ENCODE measurements at regions not wholly inside any gene's neighbourhood (a gene's known extent, or its start where the extent isn't known, plus 50 kb on each side); places are given as distances from the start of the nearest gene placed in this dataset.

- Histone ChIP-seq H3K4me1 (ENCODE audit: insufficient read depth) (no peaks in the 10 kb centered on the region), H4K20me1 (replicated peaks; ENCODE audit: insufficient read depth) (no peaks in the 10 kb centered on the region), H3K36me3 (ENCODE audit: insufficient read depth) (no peaks in the 10 kb centered on the region), H3K27me3 (ENCODE audit: insufficient read depth) (no peaks in the 10 kb centered on the region), H3K4me3 (no peak overlapping the region), H3K27ac (ENCODE audit: low read depth) (no peak overlapping the region), H2AFZ (no peak overlapping the region), H3K79me2 (replicated peaks; ENCODE audit: insufficient read depth) (no peaks in the 10 kb centered on the region), H3F3A (replicated peaks; ENCODE audit: low read depth) (no peaks in the 10 kb centered on the region), H3K9me2 (ENCODE audit: insufficient read depth) (no peaks in the 10 kb centered on the region), H3K4me2 (no peak overlapping the region)
- Mint-ChIP-seq H3K27me3 (ENCODE audit: insufficient read depth, low read depth, poor library complexity) (peaks cover 3% of the 10 kb centered on the region), H3K9me3 (peaks cover 88% of the 10 kb centered on the region), H3K36me3 (ENCODE audit: low read depth) (peaks cover 26% of the 10 kb centered on the region), H3K4me3 (no peak overlapping the region), H3K27ac (no peak overlapping the region), H3K4me1 (no peaks in the 10 kb centered on the region)
- DNase-seq (ENCODE audit: low spot score) (no peak), ATAC-seq (no peak)
- TF ChIP-seq, protein P1, sequence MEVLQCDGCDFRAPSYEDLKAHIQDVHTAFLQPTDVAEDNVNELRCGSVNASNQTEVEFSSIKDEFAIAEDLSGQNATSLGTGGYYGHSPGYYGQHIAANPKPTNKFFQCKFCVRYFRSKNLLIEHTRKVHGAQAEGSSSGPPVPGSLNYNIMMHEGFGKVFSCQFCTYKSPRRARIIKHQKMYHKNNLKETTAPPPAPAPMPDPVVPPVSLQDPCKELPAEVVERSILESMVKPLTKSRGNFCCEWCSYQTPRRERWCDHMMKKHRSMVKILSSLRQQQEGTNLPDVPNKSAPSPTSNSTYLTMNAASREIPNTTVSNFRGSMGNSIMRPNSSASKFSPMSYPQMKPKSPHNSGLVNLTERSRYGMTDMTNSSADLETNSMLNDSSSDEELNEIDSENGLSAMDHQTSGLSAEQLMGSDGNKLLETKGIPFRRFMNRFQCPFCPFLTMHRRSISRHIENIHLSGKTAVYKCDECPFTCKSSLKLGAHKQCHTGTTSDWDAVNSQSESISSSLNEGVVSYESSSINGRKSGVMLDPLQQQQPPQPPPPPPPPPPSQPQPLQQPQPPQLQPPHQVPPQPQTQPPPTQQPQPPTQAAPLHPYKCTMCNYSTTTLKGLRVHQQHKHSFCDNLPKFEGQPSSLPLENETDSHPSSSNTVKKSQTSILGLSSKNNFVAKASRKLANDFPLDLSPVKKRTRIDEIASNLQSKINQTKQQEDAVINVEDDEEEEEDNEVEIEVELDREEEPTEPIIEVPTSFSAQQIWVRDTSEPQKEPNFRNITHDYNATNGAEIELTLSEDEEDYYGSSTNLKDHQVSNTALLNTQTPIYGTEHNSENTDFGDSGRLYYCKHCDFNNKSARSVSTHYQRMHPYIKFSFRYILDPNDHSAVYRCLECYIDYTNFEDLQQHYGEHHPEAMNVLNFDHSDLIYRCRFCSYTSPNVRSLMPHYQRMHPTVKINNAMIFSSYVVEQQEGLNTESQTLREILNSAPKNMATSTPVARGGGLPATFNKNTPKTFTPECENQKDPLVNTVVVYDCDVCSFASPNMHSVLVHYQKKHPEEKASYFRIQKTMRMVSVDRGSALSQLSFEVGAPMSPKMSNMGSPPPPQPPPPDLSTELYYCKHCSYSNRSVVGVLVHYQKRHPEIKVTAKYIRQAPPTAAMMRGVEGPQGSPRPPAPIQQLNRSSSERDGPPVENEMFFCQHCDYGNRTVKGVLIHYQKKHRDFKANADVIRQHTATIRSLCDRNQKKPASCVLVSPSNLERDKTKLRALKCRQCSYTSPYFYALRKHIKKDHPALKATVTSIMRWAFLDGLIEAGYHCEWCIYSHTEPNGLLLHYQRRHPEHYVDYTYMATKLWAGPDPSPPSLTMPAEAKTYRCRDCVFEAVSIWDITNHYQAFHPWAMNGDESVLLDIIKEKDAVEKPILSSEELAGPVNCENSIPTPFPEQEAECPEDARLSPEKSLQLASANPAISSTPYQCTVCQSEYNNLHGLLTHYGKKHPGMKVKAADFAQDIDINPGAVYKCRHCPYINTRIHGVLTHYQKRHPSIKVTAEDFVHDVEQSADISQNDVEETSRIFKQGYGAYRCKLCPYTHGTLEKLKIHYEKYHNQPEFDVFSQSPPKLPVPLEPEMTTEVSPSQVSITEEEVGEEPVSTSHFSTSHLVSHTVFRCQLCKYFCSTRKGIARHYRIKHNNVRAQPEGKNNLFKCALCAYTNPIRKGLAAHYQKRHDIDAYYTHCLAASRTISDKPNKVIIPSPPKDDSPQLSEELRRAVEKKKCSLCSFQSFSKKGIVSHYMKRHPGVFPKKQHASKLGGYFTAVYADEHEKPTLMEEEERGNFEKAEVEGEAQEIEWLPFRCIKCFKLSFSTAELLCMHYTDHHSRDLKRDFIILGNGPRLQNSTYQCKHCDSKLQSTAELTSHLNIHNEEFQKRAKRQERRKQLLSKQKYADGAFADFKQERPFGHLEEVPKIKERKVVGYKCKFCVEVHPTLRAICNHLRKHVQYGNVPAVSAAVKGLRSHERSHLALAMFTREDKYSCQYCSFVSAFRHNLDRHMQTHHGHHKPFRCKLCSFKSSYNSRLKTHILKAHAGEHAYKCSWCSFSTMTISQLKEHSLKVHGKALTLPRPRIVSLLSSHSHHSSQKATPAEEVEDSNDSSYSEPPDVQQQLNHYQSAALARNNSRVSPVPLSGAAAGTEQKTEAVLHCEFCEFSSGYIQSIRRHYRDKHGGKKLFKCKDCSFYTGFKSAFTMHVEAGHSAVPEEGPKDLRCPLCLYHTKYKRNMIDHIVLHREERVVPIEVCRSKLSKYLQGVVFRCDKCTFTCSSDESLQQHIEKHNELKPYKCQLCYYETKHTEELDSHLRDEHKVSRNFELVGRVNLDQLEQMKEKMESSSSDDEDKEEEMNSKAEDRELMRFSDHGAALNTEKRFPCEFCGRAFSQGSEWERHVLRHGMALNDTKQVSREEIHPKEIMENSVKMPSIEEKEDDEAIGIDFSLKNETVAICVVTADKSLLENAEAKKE (CRISPR knock-in tag; IDR thresholded peaks at IDR 0.05): no peak
- TF ChIP-seq NANOG (IDR thresholded peaks at IDR 0.05; ENCODE audit: borderline replicate concordance) (no peak), CTCF (conservative IDR thresholded peaks at IDR 0.05; ENCODE audit: low read depth in 2 of 2) (no peak), STAT1 (IDR thresholded peaks at IDR 0.05; ENCODE audit: unreplicated experiment) (no peak), EZH2 (IDR thresholded peaks at IDR 0.05; ENCODE audit: low read depth, unreplicated experiment) (no peak), POLR2AphosphoS5 (IDR thresholded peaks at IDR 0.05; ENCODE audit: low read depth) (no peak), ETS1 (IDR thresholded peaks at IDR 0.05) (no peak), ZNF331 (CRISPR knock-in tag; IDR thresholded peaks at IDR 0.05; ENCODE audit: low read depth) (no peak), CREB1 (CRISPR knock-in tag; IDR thresholded peaks at IDR 0.05; ENCODE audit: low read depth) (no peak), EZH2phosphoT487 (IDR thresholded peaks at IDR 0.05; ENCODE audit: unreplicated experiment) (no peak), JUNB (IDR thresholded peaks at IDR 0.05; ENCODE audit: unreplicated experiment) (no peak), ZNF114 (CRISPR knock-in tag; IDR thresholded peaks at IDR 0.05) (no peak)
- TF ChIP-seq, protein P2, sequence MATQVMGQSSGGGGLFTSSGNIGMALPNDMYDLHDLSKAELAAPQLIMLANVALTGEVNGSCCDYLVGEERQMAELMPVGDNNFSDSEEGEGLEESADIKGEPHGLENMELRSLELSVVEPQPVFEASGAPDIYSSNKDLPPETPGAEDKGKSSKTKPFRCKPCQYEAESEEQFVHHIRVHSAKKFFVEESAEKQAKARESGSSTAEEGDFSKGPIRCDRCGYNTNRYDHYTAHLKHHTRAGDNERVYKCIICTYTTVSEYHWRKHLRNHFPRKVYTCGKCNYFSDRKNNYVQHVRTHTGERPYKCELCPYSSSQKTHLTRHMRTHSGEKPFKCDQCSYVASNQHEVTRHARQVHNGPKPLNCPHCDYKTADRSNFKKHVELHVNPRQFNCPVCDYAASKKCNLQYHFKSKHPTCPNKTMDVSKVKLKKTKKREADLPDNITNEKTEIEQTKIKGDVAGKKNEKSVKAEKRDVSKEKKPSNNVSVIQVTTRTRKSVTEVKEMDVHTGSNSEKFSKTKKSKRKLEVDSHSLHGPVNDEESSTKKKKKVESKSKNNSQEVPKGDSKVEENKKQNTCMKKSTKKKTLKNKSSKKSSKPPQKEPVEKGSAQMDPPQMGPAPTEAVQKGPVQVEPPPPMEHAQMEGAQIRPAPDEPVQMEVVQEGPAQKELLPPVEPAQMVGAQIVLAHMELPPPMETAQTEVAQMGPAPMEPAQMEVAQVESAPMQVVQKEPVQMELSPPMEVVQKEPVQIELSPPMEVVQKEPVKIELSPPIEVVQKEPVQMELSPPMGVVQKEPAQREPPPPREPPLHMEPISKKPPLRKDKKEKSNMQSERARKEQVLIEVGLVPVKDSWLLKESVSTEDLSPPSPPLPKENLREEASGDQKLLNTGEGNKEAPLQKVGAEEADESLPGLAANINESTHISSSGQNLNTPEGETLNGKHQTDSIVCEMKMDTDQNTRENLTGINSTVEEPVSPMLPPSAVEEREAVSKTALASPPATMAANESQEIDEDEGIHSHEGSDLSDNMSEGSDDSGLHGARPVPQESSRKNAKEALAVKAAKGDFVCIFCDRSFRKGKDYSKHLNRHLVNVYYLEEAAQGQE (IDR thresholded peaks at IDR 0.05; ENCODE audit: unreplicated experiment): no peak
Measured at GRCh38 chr14:105887692-105888091, 361.3 kb downstream of the TMEM121 start.
